Endodermal cell (in vitro differentiated cells): ENCODE measurements at regions not wholly inside any gene's neighbourhood (a gene's known extent, or its start where the extent isn't known, plus 50 kb on each side); places are given as distances from the start of the nearest gene placed in this dataset.
A peak's percentile ranks its signal among the peaks of the same experiment; 100 is the strongest.

Source experiments
- DNase-seq: peaks from one replicate; pipeline ENCODE4 v3.0.0-alpha.2; 2017
- H3K27ac ChIP-seq: 2 replicates; pipeline ENCODE4 v1.5.1; 2013; ENCODE audit warnings: mild to moderate bottlenecking, low read depth, low read length, moderate library complexity
- H3K27me3 ChIP-seq: 2 replicates; pipeline ENCODE4 v1.6.1; 2013; ENCODE audit warnings: mild to moderate bottlenecking, low read length, moderate library complexity; ENCODE audit not compliant: insufficient read depth, control insufficient read depth, poor library complexity, severe bottlenecking
- H3K36me3 ChIP-seq: 2 replicates; pipeline ENCODE4 v1.7.0; 2013; ENCODE audit warnings: mild to moderate bottlenecking, low read length, moderate library complexity; ENCODE audit not compliant: control insufficient read depth, insufficient read depth
- H3K4me1 ChIP-seq: one replicate; pipeline ENCODE4 v1.7.0; 2013; ENCODE audit warnings: low read length; ENCODE audit not compliant: control insufficient read depth, insufficient read depth
- H3K4me3 ChIP-seq: 2 replicates; pipeline ENCODE4 v1.5.1; 2013; ENCODE audit warnings: mild to moderate bottlenecking, low read length, moderate library complexity
- H3K9ac ChIP-seq: 2 replicates; pipeline ENCODE4 v1.6.1; 2013; ENCODE audit warnings: mild to moderate bottlenecking, low read length, moderate library complexity; ENCODE audit not compliant: poor library complexity, severe bottlenecking; ENCODE audit errors: extremely low read depth
- H3K9me3 ChIP-seq: 2 replicates; pipeline ENCODE4 v1.6.1; 2013; ENCODE audit warnings: mild to moderate bottlenecking, low read length, moderate library complexity; ENCODE audit not compliant: control insufficient read depth
- H3K27ac Mint-ChIP-seq: 2 replicates; pipeline ENCODE4 v1.8.0; 2020; ENCODE audit warnings: mixed read lengths
- H3K27me3 Mint-ChIP-seq: 2 replicates; pipeline ENCODE4 v1.8.0; 2021; ENCODE audit warnings: mild to moderate bottlenecking, mixed read lengths; ENCODE audit not compliant: insufficient read depth
- H3K36me3 Mint-ChIP-seq: 2 replicates; pipeline ENCODE4 v1.8.0; 2020; ENCODE audit warnings: low read depth, mixed read lengths
- H3K4me1 Mint-ChIP-seq: 2 replicates; pipeline ENCODE4 v1.8.0; 2020; ENCODE audit warnings: mixed read lengths
- H3K4me3 Mint-ChIP-seq: 2 replicates; pipeline ENCODE4 v1.8.0; 2020; ENCODE audit warnings: mild to moderate bottlenecking, moderate library complexity, mixed read lengths
- H3K9me3 Mint-ChIP-seq: 2 replicates; pipeline ENCODE4 v1.8.0; 2020; ENCODE audit warnings: mild to moderate bottlenecking, mixed read lengths
- WGBS, 2 experiments: methylation state at CpG; one replicate each; pipeline versions ENCODE4 v1.1.5 to v1.1.7; 2013; ENCODE audit warnings: missing lambda C conversion rate in 2 of 2, mixed read lengths in 1 of 2; ENCODE audit not compliant: insufficient coverage in 1 of 2, insufficient read length in 1 of 2; 5-methylcytosine and 5-hydroxymethylcytosine counted together
- TF ChIP-seq, protein P1 (sequence below): fragments of 200-600 bp; sonication (generic); conservative IDR thresholded peaks from 2 replicates; pipeline ENCODE4 v1.5.0; 2021; ENCODE audit warnings: antibody characterized with exemption, mild to moderate bottlenecking

DNA sequence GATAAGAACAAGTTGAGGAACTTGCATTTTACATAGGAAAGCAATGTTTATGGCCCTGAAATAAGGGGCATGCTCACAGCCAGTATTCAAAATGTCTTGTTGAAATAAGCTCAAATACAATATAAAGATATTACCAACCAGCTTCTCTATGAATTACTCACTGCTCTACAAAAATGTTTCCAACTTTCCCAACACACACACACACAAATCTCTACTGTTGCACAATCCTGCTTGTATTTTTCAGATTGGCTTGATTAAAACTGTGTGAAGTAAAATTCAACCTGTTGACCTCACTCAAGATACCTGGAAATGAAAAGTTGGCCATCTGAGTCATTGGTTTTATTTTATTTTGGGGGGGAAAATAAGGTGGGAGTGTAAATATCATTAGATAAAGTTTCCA is 128.6 kb downstream of the CHIC2 start:
- peaks cover 3% of the 10 kb centered on the region for H3K4me1 Mint-ChIP-seq
- peaks cover 16% of the 10 kb centered on the region for H3K27me3 Mint-ChIP-seq
- no peak overlapping the region for H3K4me3 Mint-ChIP-seq
- TF ChIP-seq, protein P1, sequence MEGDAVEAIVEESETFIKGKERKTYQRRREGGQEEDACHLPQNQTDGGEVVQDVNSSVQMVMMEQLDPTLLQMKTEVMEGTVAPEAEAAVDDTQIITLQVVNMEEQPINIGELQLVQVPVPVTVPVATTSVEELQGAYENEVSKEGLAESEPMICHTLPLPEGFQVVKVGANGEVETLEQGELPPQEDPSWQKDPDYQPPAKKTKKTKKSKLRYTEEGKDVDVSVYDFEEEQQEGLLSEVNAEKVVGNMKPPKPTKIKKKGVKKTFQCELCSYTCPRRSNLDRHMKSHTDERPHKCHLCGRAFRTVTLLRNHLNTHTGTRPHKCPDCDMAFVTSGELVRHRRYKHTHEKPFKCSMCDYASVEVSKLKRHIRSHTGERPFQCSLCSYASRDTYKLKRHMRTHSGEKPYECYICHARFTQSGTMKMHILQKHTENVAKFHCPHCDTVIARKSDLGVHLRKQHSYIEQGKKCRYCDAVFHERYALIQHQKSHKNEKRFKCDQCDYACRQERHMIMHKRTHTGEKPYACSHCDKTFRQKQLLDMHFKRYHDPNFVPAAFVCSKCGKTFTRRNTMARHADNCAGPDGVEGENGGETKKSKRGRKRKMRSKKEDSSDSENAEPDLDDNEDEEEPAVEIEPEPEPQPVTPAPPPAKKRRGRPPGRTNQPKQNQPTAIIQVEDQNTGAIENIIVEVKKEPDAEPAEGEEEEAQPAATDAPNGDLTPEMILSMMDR: no peak
- no peak overlapping the region for H3K27ac ChIP-seq
- no peak overlapping the region for H3K9ac ChIP-seq
- no peaks in the 10 kb centered on the region for H3K4me1 ChIP-seq
- peaks cover 18% of the 10 kb centered on the region for H3K9me3 Mint-ChIP-seq
- H3K27me3 ChIP-seq: no peaks in the 10 kb centered on the region
- DNase-seq: no peak
- no peak overlapping the region for H3K4me3 ChIP-seq
- H3K36me3 Mint-ChIP-seq: no peaks in the 10 kb centered on the region
- no peaks in the 10 kb centered on the region for H3K36me3 ChIP-seq
- no peak overlapping the region for H3K27ac Mint-ChIP-seq
- peaks cover 4% of the 10 kb centered on the region for H3K9me3 ChIP-seq

GRCh38 chr4:53932796-53933610 is 131.4 kb downstream of the CHIC2 start:
- TF ChIP-seq, protein P1: no peak
- H3K27ac Mint-ChIP-seq: no peak overlapping the region
- no peak overlapping the region for H3K4me3 ChIP-seq
- no peaks in the 10 kb centered on the region for H3K36me3 ChIP-seq
- whole genome bisulfite sequencing, 2 experiments: 86 to 89% methylated on average over 5 to 7 of the region's 7 CpGs
- DNase-seq: peak; percentile 15
- H3K9ac ChIP-seq: no peak overlapping the region
- H3K4me1 Mint-ChIP-seq: peaks cover 3% of the 10 kb centered on the region
- H3K27me3 ChIP-seq: no peaks in the 10 kb centered on the region
- peaks cover 15% of the 10 kb centered on the region for H3K27me3 Mint-ChIP-seq
- H3K4me1 ChIP-seq: no peaks in the 10 kb centered on the region
- no peak overlapping the region for H3K27ac ChIP-seq
- H3K9me3 Mint-ChIP-seq: peaks cover 3% of the 10 kb centered on the region
- H3K4me3 Mint-ChIP-seq: no peak overlapping the region
- H3K36me3 Mint-ChIP-seq: no peaks in the 10 kb centered on the region
- H3K9me3 ChIP-seq: no peaks in the 10 kb centered on the region

- H3K9ac ChIP-seq: no peak overlapping the region
- H3K4me1 ChIP-seq: no peaks in the 10 kb centered on the region
- Mint-ChIP-seq H3K9me3 (peaks cover 3% of the 10 kb centered on the region), H3K36me3 (no peaks in the 10 kb centered on the region), H3K4me1 (peaks cover 3% of the 10 kb centered on the region), H3K27ac (no peak overlapping the region), H3K4me3 (no peak overlapping the region), H3K27me3 (peaks cover 17% of the 10 kb centered on the region)
- TF ChIP-seq, protein P1: no peak
- H3K9me3 ChIP-seq: no peaks in the 10 kb centered on the region
- no peak for DNase-seq
- H3K36me3 ChIP-seq: no peaks in the 10 kb centered on the region
- H3K4me3 ChIP-seq: no peak overlapping the region
- no peak overlapping the region for H3K27ac ChIP-seq
- no peaks in the 10 kb centered on the region for H3K27me3 ChIP-seq
- 83 to 94% methylated on average over 3 to 4 of the region's 4 CpGs for WGBS, 2 experiments
These were observed 132.9 kb downstream of the CHIC2 start for GRCh38 chr4:53931461-53931961.
